Keratinocyte (primary cell): ENCODE measurements at regions not wholly inside any gene's neighbourhood (a gene's known extent, or its start where the extent isn't known, plus 50 kb on each side); places are given as distances from the start of the nearest gene placed in this dataset.

ENCODE experiments used
- DNase-seq: peaks from one replicate; pipeline ENCODE4 v3.0.0-alpha.2; 2011; ENCODE audit warnings: low read depth, missing footprints, low spot score
- FAIRE-seq: peaks from 2 replicates; lab custom pipeline; 2011; peaks lifted over from hg19 to GRCh38; lab: Jason Lieb, UNC
- H2AFZ ChIP-seq: 2 replicates; pipeline ENCODE4 v1.6.0; 2012; ENCODE audit warnings: low read length, control low read depth, inconsistent platforms; ENCODE audit not compliant: control insufficient read depth
- H3K27ac ChIP-seq: 2 replicates; pipeline ENCODE4 v1.5.1; 2011; ENCODE audit warnings: low read length; ENCODE audit not compliant: control insufficient read depth, insufficient read depth
- H3K27me3 ChIP-seq: 3 replicates; pipeline ENCODE4 v1.6.0; 2011; ENCODE audit warnings: low read length; ENCODE audit not compliant: control insufficient read depth, insufficient read depth; ENCODE audit errors: extremely low read depth
- H3K36me3 ChIP-seq, 2 experiments: 2 replicates in 1 of 2; 3 replicates in 1 of 2; pipeline ENCODE4 v1.5.1; 2011; ENCODE audit warnings: low read length in 2 of 2, mild to moderate bottlenecking in 1 of 2; ENCODE audit not compliant: control insufficient read depth in 2 of 2, insufficient read depth in 2 of 2; ENCODE audit errors: extremely low read depth in 1 of 2
- H3K4me1 ChIP-seq: 3 replicates; pipeline ENCODE4 v1.5.1; 2011; ENCODE audit warnings: low read length; ENCODE audit not compliant: control insufficient read depth, insufficient read depth; ENCODE audit errors: extremely low read depth
- H3K4me2 ChIP-seq: 3 replicates; pipeline ENCODE4 v1.6.0; 2011; ENCODE audit warnings: low read depth, low read length; ENCODE audit not compliant: control insufficient read depth, insufficient read depth; ENCODE audit errors: extremely low read depth
- H3K4me3 ChIP-seq, 3 experiments: fragments of 200-600 bp in 1 of 3; sonication (generic) in 1 of 3; 2 replicates in 2 of 3; 3 replicates in 1 of 3; pipeline ENCODE4 v1.5.1; 2011 to 2016; ENCODE audit warnings: low read length in 3 of 3, mild to moderate bottlenecking in 3 of 3, control low read depth in 2 of 3, inconsistent platforms in 1 of 3, low read depth in 1 of 3, mixed read lengths in 1 of 3, mixed run types in 1 of 3, moderate library complexity in 1 of 3; ENCODE audit not compliant: control insufficient read depth in 2 of 3, insufficient read depth in 2 of 3; ENCODE audit errors: extremely low read depth in 1 of 3
- H3K79me2 ChIP-seq: 2 replicates; pipeline ENCODE4 v1.6.0; 2012; ENCODE audit warnings: low read length; ENCODE audit not compliant: control insufficient read depth, insufficient read depth
- H3K9ac ChIP-seq: 3 replicates; pipeline ENCODE4 v1.6.0; 2011; ENCODE audit warnings: low read length; ENCODE audit not compliant: control insufficient read depth, insufficient read depth; ENCODE audit errors: extremely low read depth
- H3K9me1 ChIP-seq: 3 replicates; pipeline ENCODE4 v1.6.0; 2011; ENCODE audit warnings: low read length; ENCODE audit not compliant: control insufficient read depth, insufficient read depth; ENCODE audit errors: extremely low read depth
- H3K9me3 ChIP-seq: 2 replicates; pipeline ENCODE4 v1.5.1; 2012; ENCODE audit warnings: low read depth, low read length; ENCODE audit not compliant: control insufficient read depth
- H4K20me1 ChIP-seq: 3 replicates; pipeline ENCODE4 v1.6.0; 2011; ENCODE audit warnings: low read length; ENCODE audit not compliant: control insufficient read depth, insufficient read depth; ENCODE audit errors: extremely low read depth
- CTCF ChIP-seq, 3 experiments: IDR thresholded peaks in 1 of 3; conservative IDR thresholded peaks in 1 of 3; optimal IDR thresholded peaks in 1 of 3; 2 replicates in 2 of 3; 3 replicates in 1 of 3; pipeline versions ENCODE3 to v1.5.1; 2011; ENCODE audit warnings: low read length in 3 of 3, mild to moderate bottlenecking in 3 of 3, moderate library complexity in 2 of 3, control low read depth in 1 of 3, inconsistent platforms in 1 of 3; ENCODE audit not compliant: insufficient read depth in 2 of 3; ENCODE audit errors: extremely low read depth in 1 of 3
- EZH2 ChIP-seq: IDR thresholded peaks from one replicate; pipeline ENCODE4 v1.6.1; 2012; ENCODE audit warnings: inconsistent platforms, mild to moderate bottlenecking, low read length, moderate library complexity
- dilution Hi-C: fragments of 300-500 bp; cut with MboI; formaldehyde crosslinking; loops from one replicate; pipeline ENCODE4 v1.7.0; 2020; ENCODE audit warnings: low sequenced_read_pairs; ENCODE audit not compliant: extremely low pct_ligation_motif_present

DNA sequence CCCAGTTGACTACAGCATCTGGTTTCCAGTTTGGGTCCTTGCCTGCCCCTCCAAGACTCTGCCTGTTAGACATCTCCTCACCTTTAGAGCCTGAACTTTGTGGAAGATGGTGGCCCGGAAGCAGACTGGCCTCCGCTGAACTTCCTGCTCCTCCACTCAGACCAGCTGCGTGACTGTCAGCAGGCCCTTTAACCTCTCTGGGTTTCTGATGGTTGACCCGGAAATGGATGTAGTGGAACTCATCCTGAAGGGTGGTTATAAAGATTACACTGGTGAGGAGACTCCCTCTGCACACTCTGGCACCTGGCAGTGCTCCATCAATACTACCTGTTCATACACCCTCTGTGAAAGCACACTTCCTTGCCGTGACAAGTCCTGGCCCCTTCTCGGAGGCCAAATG lies 151.9 kb upstream of the TLE3 start:
- peaks cover 24% of the 10 kb centered on the region for H3K4me1 ChIP-seq
- H3K36me3 ChIP-seq: no peaks in the 10 kb centered on the region
- dilution Hi-C loops: no loop called here
- H3K4me3 ChIP-seq: no peak overlapping the region
- no peak overlapping the region for H2AFZ ChIP-seq
- no peak for FAIRE-seq
- no peaks in the 10 kb centered on the region for H3K79me2 ChIP-seq
- H3K9me1 ChIP-seq: no peaks in the 10 kb centered on the region
- H3K9ac ChIP-seq: no peak overlapping the region
- no peaks in the 10 kb centered on the region for H3K9me3 ChIP-seq
- H3K4me2 ChIP-seq: no peak overlapping the region
- TF ChIP-seq CTCF (optimal IDR thresholded peaks at IDR 0.05 in 1 of 3, IDR thresholded peaks at IDR 0.05 in 1 of 3, conservative IDR thresholded peaks at IDR 0.05 in 1 of 3; ENCODE audit: extremely low read depth in 1 of 3, insufficient read depth in 2 of 3, low read length in 3 of 3) (no peak), EZH2 (no peak)
- DNase-seq: no peak
- no peak overlapping the region for H3K27ac ChIP-seq
- H4K20me1 ChIP-seq: no peaks in the 10 kb centered on the region
- H3K27me3 ChIP-seq: peaks cover 19% of the 10 kb centered on the region

DNA sequence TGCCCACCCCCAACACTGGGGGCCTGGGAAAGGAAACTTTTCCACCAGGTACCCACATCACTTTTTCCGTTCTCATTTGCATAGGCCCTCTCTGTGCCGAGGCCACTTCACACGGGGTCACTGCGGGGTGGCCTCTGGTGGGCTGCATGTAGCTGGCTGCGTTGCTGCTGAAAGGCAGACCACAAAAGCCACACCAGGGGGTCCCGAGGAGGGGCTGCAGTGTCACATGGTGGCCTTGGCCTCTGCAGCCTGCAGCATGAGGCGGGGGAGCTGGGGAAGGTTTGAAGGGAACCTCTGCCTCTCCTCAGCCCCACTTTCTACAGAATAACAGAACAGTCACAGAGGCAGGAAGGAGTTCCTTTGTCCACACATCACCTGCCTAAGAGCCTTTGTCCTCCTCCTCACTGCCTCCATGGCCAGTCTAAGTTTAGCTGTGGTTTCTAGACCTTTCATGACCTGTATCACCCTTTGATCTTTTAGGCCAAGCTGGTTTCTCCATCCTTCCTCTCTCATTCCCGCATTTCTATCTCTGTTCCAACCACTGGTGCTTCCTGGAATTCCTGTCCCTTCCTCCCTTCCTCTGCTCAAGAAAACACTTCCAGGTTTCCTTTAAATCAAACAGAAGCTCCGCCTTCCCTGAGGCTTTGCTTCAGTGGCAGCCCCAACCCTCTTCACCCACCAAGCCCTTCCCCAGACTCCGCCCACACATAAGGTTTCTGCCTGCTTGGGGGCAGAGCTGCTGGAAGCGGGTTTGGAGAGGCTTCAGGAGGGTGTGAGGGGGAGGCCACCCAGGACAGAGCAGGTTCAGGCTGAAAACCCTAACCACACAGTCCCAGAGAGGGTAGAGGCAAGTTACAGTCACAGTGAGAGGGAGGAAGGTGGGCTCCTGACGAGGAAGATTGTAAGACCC lies 150.7 kb upstream of the TLE3 start:
- Histone ChIP-seq H3K36me3 (no peaks in the 10 kb centered on the region), H3K4me1 (peaks cover 27% of the 10 kb centered on the region), H2AFZ (no peak overlapping the region), H3K27ac (no peak overlapping the region), H3K9ac (no peak overlapping the region), H3K4me2 (no peak overlapping the region), H3K4me3 (no peak overlapping the region), H3K9me3 (no peaks in the 10 kb centered on the region), H3K79me2 (no peaks in the 10 kb centered on the region), H3K9me1 (no peaks in the 10 kb centered on the region), H3K27me3 (peaks cover 9% of the 10 kb centered on the region), H4K20me1 (no peaks in the 10 kb centered on the region)
- DNase-seq (no peak), FAIRE-seq (no peak)
- dilution Hi-C loops: no loop called here
- TF ChIP-seq CTCF (optimal IDR thresholded peaks at IDR 0.05 in 1 of 3, IDR thresholded peaks at IDR 0.05 in 1 of 3, conservative IDR thresholded peaks at IDR 0.05 in 1 of 3; ENCODE audit: extremely low read depth in 1 of 3, insufficient read depth in 2 of 3, low read length in 3 of 3) (no peak), EZH2 (no peak)
